OCI-M2 (cell line): ENCODE measurements at regions not wholly inside any gene's neighbourhood (a gene's known extent, or its start where the extent isn't known, plus 50 kb on each side); places are given as distances from the start of the nearest gene placed in this dataset.

Source experiments
- DNase-seq: peaks from one replicate; lab custom pipeline; 2025; ENCODE audit not compliant: unreplicated experiment; lab: John Stamatoyannopoulos, UW

GRCh38 chr12:32043928-32044549, 62.6 kb upstream of the BICD1 start:
- no peak for DNase-seq

GRCh38 chr12:32047357-32048212, 59.1 kb upstream of the BICD1 start:
- DNase-seq: no peak

GRCh38 chr12:32048791-32049190, 57.9 kb upstream of the BICD1 start:
- DNase-seq: no peak

GRCh38 chr12:32049956-32050355, 56.7 kb upstream of the BICD1 start:
- DNase-seq: no peak

GRCh38 chr12:32051511-32052211, 55.0 kb upstream of the BICD1 start:
- no peak for DNase-seq

GRCh38 chr12:32052212-32052713, 54.4 kb upstream of the BICD1 start:
- DNase-seq: no peak

- no peak for DNase-seq
These were observed 52.6 kb upstream of the BICD1 start for GRCh38 chr12:32053881-32054624.
